ENCODE measurements at regions not wholly inside any gene's neighbourhood (a gene's known extent, or its start where the extent isn't known, plus 50 kb on each side); places are given as distances from the start of the nearest gene placed in this dataset.
"Not testable (repeated sequence)": the region's sequence is repeated elsewhere in the genome, so short reads cannot be mapped to it uniquely, and the experiment has no call there.

GRCh38 chrX:84748965-84749656, 246.9 kb upstream of the HDX start:
- H3K27me3 ChIP-seq = no peaks in the 10 kb centered on the region
- H3K9me3 ChIP-seq = no peaks in the 10 kb centered on the region
- H3K4me1 ChIP-seq = peaks cover 0 to 6% of the 10 kb centered on the region in 2 donors
- TF ChIP-seq POLR2A (IDR thresholded peaks at IDR 0.05) (no peak), CTCF (IDR thresholded peaks at IDR 0.05) (no peak)
- intact Hi-C loops (cut with DNase I) = no loop called here
- no peak overlapping the region for H3K27ac ChIP-seq
- 73 to 87% methylated on average over 5 to 6 of the region's 6 CpGs for WGBS, 2 donors
- DNase-seq = no peak
- no peaks in the 10 kb centered on the region for H3K36me3 ChIP-seq
- H3K4me3 ChIP-seq (replicated peaks in 1 of 3) = no peak overlapping the region

- Histone ChIP-seq H3K27ac (no peak overlapping the region), H3K9me3 (no peaks in the 10 kb centered on the region), H3K4me3 (replicated peaks in 1 of 3) (no peak overlapping the region), H3K27me3 (no peaks in the 10 kb centered on the region), H3K4me1 (no peaks in the 10 kb centered on the region), H3K36me3 (no peaks in the 10 kb centered on the region)
- TF ChIP-seq POLR2A (IDR thresholded peaks at IDR 0.05) = no peak
- TF ChIP-seq CTCF (IDR thresholded peaks at IDR 0.05) = no peak
- DNase-seq = no peak
- intact Hi-C loops (cut with DNase I) = no loop called here
- WGBS, 2 donors = 71% methylated on average over 1 of the region's 1 CpG; no CpG with 5 or more reads in 1 of the 2 donors
Observed at GRCh38 chrX:84760560-84760959, 243.1 kb upstream of the APOOL start.

GRCh38 chrX:84796321-84796720, 207.4 kb upstream of the APOOL start:
- H3K9me3 ChIP-seq = no peaks in the 10 kb centered on the region
- H3K36me3 ChIP-seq = no peaks in the 10 kb centered on the region
- 97 to 100% methylated on average over 1 of the region's 1 CpG for WGBS, 2 donors
- H3K27me3 ChIP-seq = no peaks in the 10 kb centered on the region
- H3K4me1 ChIP-seq = no peaks in the 10 kb centered on the region
- no peak overlapping the region for H3K4me3 ChIP-seq (replicated peaks in 1 of 3)
- TF ChIP-seq CTCF (IDR thresholded peaks at IDR 0.05) = no peak
- intact Hi-C loops (cut with DNase I) = no loop called here
- DNase-seq = no peak
- no peak overlapping the region for H3K27ac ChIP-seq

- no peak for TF ChIP-seq CTCF (IDR thresholded peaks at IDR 0.05)
- no peak for TF ChIP-seq POLR2A (IDR thresholded peaks at IDR 0.05)
- Histone ChIP-seq H3K4me3 (replicated peaks in 1 of 3) (no peak overlapping the region), H3K27me3 (no peaks in the 10 kb centered on the region), H3K4me1 (no peaks in the 10 kb centered on the region), H3K36me3 (no peaks in the 10 kb centered on the region), H3K9me3 (no peaks in the 10 kb centered on the region), H3K27ac (no peak overlapping the region)
- DNase-seq = no peak
- intact Hi-C loops (cut with DNase I) = no loop called here
Observed at GRCh38 chrX:84830836-84831235, 172.8 kb upstream of the APOOL start.

- H3K27me3 ChIP-seq; H3K36me3 ChIP-seq; H3K9me3 ChIP-seq; H3K27ac ChIP-seq; H3K4me3 ChIP-seq (replicated peaks in 1 of 3); DNase-seq; H3K4me1 ChIP-seq; intact Hi-C loops (cut with DNase I): not testable (repeated sequence)
- 85 to 88% methylated on average over 1 of the region's 1 CpG for WGBS, 2 donors
Observed at GRCh38 chrX:84846541-84846940, 157.1 kb upstream of the APOOL start.

- H3K4me1 ChIP-seq; H3K27me3 ChIP-seq; H3K9me3 ChIP-seq; H3K4me3 ChIP-seq (replicated peaks in 1 of 3); DNase-seq; intact Hi-C loops (cut with DNase I); H3K36me3 ChIP-seq; H3K27ac ChIP-seq: not testable (repeated sequence)
- 84 to 90% methylated on average over 3 of the region's 3 CpGs for WGBS, 2 donors
Observed at GRCh38 chrX:84851183-84851582, 152.5 kb upstream of the APOOL start.

GRCh38 chrX:84856791-84857190, 146.9 kb upstream of the APOOL start:
- intact Hi-C loops (cut with DNase I); H3K36me3 ChIP-seq; H3K27ac ChIP-seq; DNase-seq; H3K9me3 ChIP-seq; H3K4me1 ChIP-seq; H3K27me3 ChIP-seq; H3K4me3 ChIP-seq (replicated peaks in 1 of 3): not testable (repeated sequence)
- 100% methylated on average over 1 of the region's 20 CpGs; no CpG with 5 or more reads in 1 of the 2 donors for WGBS, 2 donors

GRCh38 chrX:84858771-84859170, 144.9 kb upstream of the APOOL start:
- H3K9me3 ChIP-seq; H3K4me1 ChIP-seq; H3K4me3 ChIP-seq (replicated peaks in 1 of 3); H3K27ac ChIP-seq; DNase-seq; intact Hi-C loops (cut with DNase I); H3K36me3 ChIP-seq; H3K27me3 ChIP-seq: not testable (repeated sequence)
- WGBS, 2 donors = 30% methylated on average over 1 of the region's 2 CpGs; no CpG with 5 or more reads in 1 of the 2 donors
